ENCODE measurements at regions not wholly inside any gene's neighbourhood (a gene's known extent, or its start where the extent isn't known, plus 50 kb on each side); places are given as distances from the start of the nearest gene placed in this dataset.
A peak's percentile ranks its signal among the peaks of the same experiment; 100 is the strongest.
"Not testable (repeated sequence)": the region's sequence is repeated elsewhere in the genome, so short reads cannot be mapped to it uniquely, and the experiment has no call there.

- DNase-seq = no peak
Observed at GRCh38 chr13:46463719-46464118, 76.7 kb upstream of the RUBCNL start.

- not testable (repeated sequence) for DNase-seq
Observed at GRCh38 chr13:46460223-46460622, 73.2 kb upstream of the RUBCNL start.

- DNase-seq = not testable (repeated sequence)
Observed at GRCh38 chr13:46457255-46457654, 70.2 kb upstream of the RUBCNL start.

- DNase-seq = peak; percentile 68
Observed at GRCh38 chr13:46455924-46456323, 68.9 kb upstream of the RUBCNL start.

GRCh38 chr13:46451145-46451544 lies 64.1 kb upstream of the RUBCNL start:
- not testable (repeated sequence) for DNase-seq

- not testable (repeated sequence) for DNase-seq
Observed at GRCh38 chr13:46449949-46450348, 62.9 kb upstream of the RUBCNL start.

- DNase-seq = not testable (repeated sequence)
Observed at GRCh38 chr13:46448148-46448547, 61.1 kb upstream of the RUBCNL start.

- DNase-seq = not testable (repeated sequence)
Observed at GRCh38 chr13:46437808-46438404, 50.9 kb upstream of the RUBCNL start.

All from suppressor macrophage treated with lipopolysaccharide for 4 hours (primary cell).